Small intestine (tissue), 7 donors: ENCODE measurements at regions not wholly inside any gene's neighbourhood (a gene's known extent, or its start where the extent isn't known, plus 50 kb on each side); places are given as distances from the start of the nearest gene placed in this dataset.
"Not testable (repeated sequence)": the region's sequence is repeated elsewhere in the genome, so short reads cannot be mapped to it uniquely, and the experiment has no call there.

Experiments
- DNase-seq, 2 donors: peaks; one replicate each; pipeline versions ENCODE4 v3.0.0 to v3.0.0-alpha.2; 2013
- FAIRE-seq: peaks from 2 replicates; lab custom pipeline; 2012; peaks lifted over from hg19 to GRCh38; lab: Jason Lieb, UNC
- H3K27ac ChIP-seq, 3 donors: one replicate each; pipeline ENCODE4 v1.5.1; 2013; ENCODE audit warnings: low read length in 2 of 3, mild to moderate bottlenecking in 2 of 3, control low read depth in 1 of 3, inconsistent platforms in 1 of 3, low read depth in 1 of 3, moderate library complexity in 1 of 3
- H3K27me3 ChIP-seq, 3 donors: one replicate each; pipeline ENCODE4 v1.6.1; 2013; ENCODE audit warnings: low read length in 3 of 3, inconsistent platforms in 1 of 3; ENCODE audit not compliant: control insufficient read depth in 3 of 3, insufficient read depth in 3 of 3
- H3K36me3 ChIP-seq, 3 donors: one replicate each; pipeline ENCODE4 v1.6.1; 2013; ENCODE audit warnings: low read length in 3 of 3, inconsistent platforms in 1 of 3, low read depth in 1 of 3, mild to moderate bottlenecking in 1 of 3, moderate library complexity in 1 of 3; ENCODE audit not compliant: control insufficient read depth in 3 of 3, insufficient read depth in 2 of 3
- H3K4me1 ChIP-seq, 3 donors: one replicate each; pipeline ENCODE4 v1.6.1; 2013; ENCODE audit warnings: low read length in 2 of 3, inconsistent platforms in 1 of 3, low read depth in 1 of 3, mild to moderate bottlenecking in 1 of 3, moderate library complexity in 1 of 3; ENCODE audit not compliant: control insufficient read depth in 3 of 3, insufficient read depth in 2 of 3
- H3K4me3 ChIP-seq, 3 donors: one replicate each; pipeline ENCODE4 v1.5.1; 2013; ENCODE audit warnings: low read length in 3 of 3, control low read depth in 1 of 3, inconsistent platforms in 1 of 3, low read depth in 1 of 3, mild to moderate bottlenecking in 1 of 3, moderate library complexity in 1 of 3
- H3K9me3 ChIP-seq, 2 donors: one replicate each; pipeline ENCODE4 v1.6.1; 2013; ENCODE audit warnings: low read depth in 1 of 2, low read length in 1 of 2; ENCODE audit not compliant: control insufficient read depth in 2 of 2, insufficient read depth in 1 of 2
- WGBS, 3 donors: extraction: QIAGEN DNeasy Blood & Tissue Kit; methylation state at CpG; one replicate each; pipeline ENCODE4 v1.1.7; 2013; 5-methylcytosine and 5-hydroxymethylcytosine counted together
- donor health status: healthy with polysubstance abuse.
- donor health status: control.
- donor health status: control.
- donor health status: Bipolar disorder and iron deficiency.
- donor health status: healthy.

- H3K4me3 ChIP-seq: no peak overlapping the region
- FAIRE-seq: no peak
- H3K9me3 ChIP-seq: no peaks in the 10 kb centered on the region
- 77 to 83% (median 80%) methylated on average over 3 of the region's 3 CpGs for WGBS, 3 donors
- DNase-seq: no peak
- H3K27me3 ChIP-seq: no peaks in the 10 kb centered on the region
- no peaks in the 10 kb centered on the region for H3K36me3 ChIP-seq
- H3K4me1 ChIP-seq: no peaks in the 10 kb centered on the region
- no peak overlapping the region for H3K27ac ChIP-seq
These were observed 183.5 kb downstream of the SPRY2 start for GRCh38 chr13:80157261-80157932.

GRCh38 chr13:80152142-80152541 lies 188.8 kb downstream of the SPRY2 start:
- not testable (repeated sequence) for DNase-seq, H3K4me1 ChIP-seq, H3K9me3 ChIP-seq, H3K36me3 ChIP-seq, H3K27me3 ChIP-seq, H3K27ac ChIP-seq, FAIRE-seq, H3K4me3 ChIP-seq
- WGBS, 3 donors: 92 to 94% (median 93%) methylated on average over 14 to 16 of the region's 16 CpGs

GRCh38 chr13:80151016-80151415 lies 189.9 kb downstream of the SPRY2 start:
- H3K4me1 ChIP-seq: no peaks in the 10 kb centered on the region
- H3K9me3 ChIP-seq: no peaks in the 10 kb centered on the region
- no peaks in the 10 kb centered on the region for H3K27me3 ChIP-seq
- H3K36me3 ChIP-seq: no peaks in the 10 kb centered on the region
- FAIRE-seq: no peak
- no peak for DNase-seq
- H3K27ac ChIP-seq: no peak overlapping the region
- no peak overlapping the region for H3K4me3 ChIP-seq

- 87 to 92% (median 92%) methylated on average over 4 of the region's 4 CpGs for WGBS, 3 donors
- FAIRE-seq (no peak), DNase-seq (no peak)
- Histone ChIP-seq H3K27me3 (no peaks in the 10 kb centered on the region), H3K9me3 (no peaks in the 10 kb centered on the region), H3K4me1 (no peaks in the 10 kb centered on the region), H3K36me3 (no peaks in the 10 kb centered on the region), H3K27ac (no peak overlapping the region), H3K4me3 (no peak overlapping the region)
These were observed 191.2 kb downstream of the SPRY2 start for GRCh38 chr13:80149736-80150135.

GRCh38 chr13:80145171-80145690 lies 195.7 kb downstream of the SPRY2 start:
- Histone ChIP-seq H3K4me3 (no peak overlapping the region), H3K4me1 (peaks cover 0 to 3% (median 3%) of the 10 kb centered on the region in 3 donors), H3K27me3 (no peaks in the 10 kb centered on the region), H3K27ac (no peak overlapping the region), H3K36me3 (no peaks in the 10 kb centered on the region), H3K9me3 (no peaks in the 10 kb centered on the region)
- FAIRE-seq (no peak), DNase-seq (no peak)
- 65 to 84% (median 78%) methylated on average over 3 of the region's 3 CpGs for WGBS, 3 donors

GRCh38 chr13:80144493-80144892 lies 196.4 kb downstream of the SPRY2 start:
- H3K36me3 ChIP-seq: no peaks in the 10 kb centered on the region
- FAIRE-seq (no peak), DNase-seq (no peak)
- H3K27me3 ChIP-seq: no peaks in the 10 kb centered on the region
- H3K4me1 ChIP-seq: peaks cover 0 to 3% (median 3%) of the 10 kb centered on the region in 3 donors
- no peak overlapping the region for H3K4me3 ChIP-seq
- no peaks in the 10 kb centered on the region for H3K9me3 ChIP-seq
- no peak overlapping the region for H3K27ac ChIP-seq

- DNase-seq: peak in 1 of 2 donors; percentile 26
- Histone ChIP-seq H3K27ac (no peak overlapping the region), H3K27me3 (no peaks in the 10 kb centered on the region), H3K9me3 (no peaks in the 10 kb centered on the region), H3K36me3 (no peaks in the 10 kb centered on the region), H3K4me1 (peaks cover 0 to 3% (median 3%) of the 10 kb centered on the region in 3 donors), H3K4me3 (no peak overlapping the region)
- 61 to 79% (median 76%) methylated on average over 7 of the region's 7 CpGs for WGBS, 3 donors
- no peak for FAIRE-seq
These were observed 199.6 kb downstream of the SPRY2 start for GRCh38 chr13:80141123-80141849.

GRCh38 chr13:80140685-80141084 lies 200.2 kb downstream of the SPRY2 start:
- peaks cover 0 to 3% (median 3%) of the 10 kb centered on the region in 3 donors for H3K4me1 ChIP-seq
- H3K27me3 ChIP-seq: no peaks in the 10 kb centered on the region
- no peaks in the 10 kb centered on the region for H3K36me3 ChIP-seq
- FAIRE-seq: no peak
- H3K27ac ChIP-seq: no peak overlapping the region
- H3K9me3 ChIP-seq: no peaks in the 10 kb centered on the region
- 67 to 85% (median 75%) methylated on average over 4 of the region's 4 CpGs for WGBS, 3 donors
- H3K4me3 ChIP-seq: no peak overlapping the region
- no peak for DNase-seq
